Body of pancreas (tissue), 4 donors: ENCODE measurements at regions not wholly inside any gene's neighbourhood (a gene's known extent, or its start where the extent isn't known, plus 50 kb on each side); places are given as distances from the start of the nearest gene placed in this dataset.

Experiments
- POLR2A ChIP-seq, 3 donors: fragments of 450-650 bp; IDR thresholded peaks; one replicate each; pipeline ENCODE4 v1.6.1; 2016; ENCODE audit warnings: antibody characterized with exemption in 3 of 3, mild to moderate bottlenecking in 2 of 3
- TF ChIP-seq, protein P1 (sequence below), 7 experiments: fragments of 450-650 bp in 4 of 7; fragments of 200-600 bp in 3 of 7; sonication (generic) in 3 of 7; IDR thresholded peaks; one replicate each; pipeline ENCODE4 v1.5.1; 2016 to 2019; ENCODE audit warnings: antibody characterized with exemption in 7 of 7

DNA sequence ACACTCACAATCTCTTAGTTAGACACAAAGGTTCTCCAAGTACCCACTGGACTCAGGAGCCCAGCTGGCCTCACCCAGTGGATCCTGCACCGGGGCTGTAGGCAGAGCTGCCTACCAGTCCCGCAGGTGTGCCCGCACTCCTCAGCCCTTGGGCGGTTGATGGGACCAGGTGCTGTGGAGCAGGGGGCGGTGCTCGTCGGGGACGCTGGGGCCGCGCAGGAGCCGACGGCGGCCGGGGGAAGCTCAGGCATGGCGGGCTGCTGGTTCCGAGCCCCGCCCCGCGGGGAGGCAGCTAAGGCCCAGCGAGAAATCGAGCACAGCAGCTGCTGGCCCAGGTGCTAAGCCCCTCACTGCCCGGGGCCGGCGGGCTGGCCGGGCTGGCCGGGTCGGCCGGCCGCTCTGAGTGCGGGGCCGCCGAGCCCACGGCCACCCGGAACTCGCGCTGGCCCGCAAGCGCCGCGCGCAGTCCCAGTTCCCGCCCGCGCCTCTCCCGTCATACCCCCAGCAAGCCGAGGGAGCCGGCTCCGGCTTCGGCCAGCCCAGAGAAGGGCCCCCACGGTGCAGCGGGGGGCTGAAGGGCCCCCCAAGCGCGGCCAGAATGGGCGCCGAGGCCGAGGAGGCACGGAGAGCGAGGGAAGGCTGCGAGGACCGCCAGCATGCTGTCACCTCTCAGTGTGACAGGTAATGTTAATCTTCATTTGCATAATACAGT lies 506.8 kb downstream of the LRFN5 start:
- TF ChIP-seq, protein P1, sequence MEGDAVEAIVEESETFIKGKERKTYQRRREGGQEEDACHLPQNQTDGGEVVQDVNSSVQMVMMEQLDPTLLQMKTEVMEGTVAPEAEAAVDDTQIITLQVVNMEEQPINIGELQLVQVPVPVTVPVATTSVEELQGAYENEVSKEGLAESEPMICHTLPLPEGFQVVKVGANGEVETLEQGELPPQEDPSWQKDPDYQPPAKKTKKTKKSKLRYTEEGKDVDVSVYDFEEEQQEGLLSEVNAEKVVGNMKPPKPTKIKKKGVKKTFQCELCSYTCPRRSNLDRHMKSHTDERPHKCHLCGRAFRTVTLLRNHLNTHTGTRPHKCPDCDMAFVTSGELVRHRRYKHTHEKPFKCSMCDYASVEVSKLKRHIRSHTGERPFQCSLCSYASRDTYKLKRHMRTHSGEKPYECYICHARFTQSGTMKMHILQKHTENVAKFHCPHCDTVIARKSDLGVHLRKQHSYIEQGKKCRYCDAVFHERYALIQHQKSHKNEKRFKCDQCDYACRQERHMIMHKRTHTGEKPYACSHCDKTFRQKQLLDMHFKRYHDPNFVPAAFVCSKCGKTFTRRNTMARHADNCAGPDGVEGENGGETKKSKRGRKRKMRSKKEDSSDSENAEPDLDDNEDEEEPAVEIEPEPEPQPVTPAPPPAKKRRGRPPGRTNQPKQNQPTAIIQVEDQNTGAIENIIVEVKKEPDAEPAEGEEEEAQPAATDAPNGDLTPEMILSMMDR (IDR thresholded peaks at IDR 0.05) = no peak
- TF ChIP-seq POLR2A (IDR thresholded peaks at IDR 0.05) = no peak
